ENCODE measurements at regions not wholly inside any gene's neighbourhood (a gene's known extent, or its start where the extent isn't known, plus 50 kb on each side); places are given as distances from the start of the nearest gene placed in this dataset.

DNA sequence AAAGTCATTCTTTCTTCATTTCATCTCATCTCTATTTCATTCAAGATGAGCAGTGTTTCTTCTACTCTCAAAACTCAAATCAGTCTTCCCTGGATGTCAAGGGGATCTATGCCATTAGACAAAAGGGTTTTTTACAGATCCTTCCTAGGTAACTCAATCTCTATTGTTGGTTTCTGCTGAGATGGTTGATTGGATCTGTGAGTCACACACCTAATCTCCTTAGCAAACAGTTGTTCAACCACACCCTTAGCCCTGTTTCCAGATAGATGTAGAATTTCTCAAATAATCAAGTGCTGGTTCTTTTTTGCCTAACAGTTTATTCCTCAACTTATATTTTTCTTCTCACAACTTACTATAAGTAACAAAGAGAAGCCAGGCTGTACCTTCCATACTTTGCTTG lies 200.5 kb downstream of the KDR start:
- TF ChIP-seq, protein P1, sequence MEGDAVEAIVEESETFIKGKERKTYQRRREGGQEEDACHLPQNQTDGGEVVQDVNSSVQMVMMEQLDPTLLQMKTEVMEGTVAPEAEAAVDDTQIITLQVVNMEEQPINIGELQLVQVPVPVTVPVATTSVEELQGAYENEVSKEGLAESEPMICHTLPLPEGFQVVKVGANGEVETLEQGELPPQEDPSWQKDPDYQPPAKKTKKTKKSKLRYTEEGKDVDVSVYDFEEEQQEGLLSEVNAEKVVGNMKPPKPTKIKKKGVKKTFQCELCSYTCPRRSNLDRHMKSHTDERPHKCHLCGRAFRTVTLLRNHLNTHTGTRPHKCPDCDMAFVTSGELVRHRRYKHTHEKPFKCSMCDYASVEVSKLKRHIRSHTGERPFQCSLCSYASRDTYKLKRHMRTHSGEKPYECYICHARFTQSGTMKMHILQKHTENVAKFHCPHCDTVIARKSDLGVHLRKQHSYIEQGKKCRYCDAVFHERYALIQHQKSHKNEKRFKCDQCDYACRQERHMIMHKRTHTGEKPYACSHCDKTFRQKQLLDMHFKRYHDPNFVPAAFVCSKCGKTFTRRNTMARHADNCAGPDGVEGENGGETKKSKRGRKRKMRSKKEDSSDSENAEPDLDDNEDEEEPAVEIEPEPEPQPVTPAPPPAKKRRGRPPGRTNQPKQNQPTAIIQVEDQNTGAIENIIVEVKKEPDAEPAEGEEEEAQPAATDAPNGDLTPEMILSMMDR (IDR thresholded peaks at IDR 0.05 in 2 of 3, conservative IDR thresholded peaks at IDR 0.05 in 1 of 3; ENCODE audit: borderline replicate concordance in 1 of 3, insufficient read depth in 1 of 3, low read depth in 2 of 3, low read length in 2 of 3): no peak
- TF ChIP-seq, protein P2, sequence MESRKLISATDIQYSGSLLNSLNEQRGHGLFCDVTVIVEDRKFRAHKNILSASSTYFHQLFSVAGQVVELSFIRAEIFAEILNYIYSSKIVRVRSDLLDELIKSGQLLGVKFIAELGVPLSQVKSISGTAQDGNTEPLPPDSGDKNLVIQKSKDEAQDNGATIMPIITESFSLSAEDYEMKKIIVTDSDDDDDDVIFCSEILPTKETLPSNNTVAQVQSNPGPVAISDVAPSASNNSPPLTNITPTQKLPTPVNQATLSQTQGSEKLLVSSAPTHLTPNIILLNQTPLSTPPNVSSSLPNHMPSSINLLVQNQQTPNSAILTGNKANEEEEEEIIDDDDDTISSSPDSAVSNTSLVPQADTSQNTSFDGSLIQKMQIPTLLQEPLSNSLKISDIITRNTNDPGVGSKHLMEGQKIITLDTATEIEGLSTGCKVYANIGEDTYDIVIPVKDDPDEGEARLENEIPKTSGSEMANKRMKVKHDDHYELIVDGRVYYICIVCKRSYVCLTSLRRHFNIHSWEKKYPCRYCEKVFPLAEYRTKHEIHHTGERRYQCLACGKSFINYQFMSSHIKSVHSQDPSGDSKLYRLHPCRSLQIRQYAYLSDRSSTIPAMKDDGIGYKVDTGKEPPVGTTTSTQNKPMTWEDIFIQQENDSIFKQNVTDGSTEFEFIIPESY (IDR thresholded peaks at IDR 0.05; ENCODE audit: extremely low read depth, insufficient replicate concordance, low read length): no peak
- TF ChIP-seq EZH2 (IDR thresholded peaks at IDR 0.05): no peak
- TF ChIP-seq TCF7L2 (IDR thresholded peaks at IDR 0.05; ENCODE audit: borderline replicate concordance, extremely low read depth, insufficient read depth, insufficient read length): no peak
- TF ChIP-seq YY1 (IDR thresholded peaks at IDR 0.05; ENCODE audit: extremely low read depth, insufficient replicate concordance, low read depth, low read length): no peak
- no peak for TF ChIP-seq POLR2A (IDR thresholded peaks at IDR 0.05; ENCODE audit: borderline replicate concordance, extremely low read depth, insufficient read depth, insufficient read length)
- no peak for TF ChIP-seq ZFX (IDR thresholded peaks at IDR 0.05)
- no peak for TF ChIP-seq POLR2AphosphoS5 (IDR thresholded peaks at IDR 0.05; ENCODE audit: low read depth, low read length)
